GM23338 (cell line): ENCODE measurements at regions not wholly inside any gene's neighbourhood (a gene's known extent, or its start where the extent isn't known, plus 50 kb on each side); places are given as distances from the start of the nearest gene placed in this dataset.

Experiments used
- CREB1 ChIP-seq: fragments of 250-450 bp; sonication (Bioruptor Pico); IDR thresholded peaks from 2 replicates; pipeline ENCODE4 v1.5.0; 2020; ENCODE audit warnings: low read depth, mild to moderate bottlenecking, moderate library complexity
- CTCF ChIP-seq, 2 experiments: fragments of 200-600 bp in 1 of 2; sonication (generic) in 1 of 2; conservative IDR thresholded peaks; 2 replicates each; pipeline versions ENCODE4 v1.5.1 to v1.6.1; 2016 to 2017; ENCODE audit warnings: antibody characterized with exemption in 2 of 2, low read depth in 2 of 2, mild to moderate bottlenecking in 2 of 2, moderate library complexity in 1 of 2
- ETS1 ChIP-seq: IDR thresholded peaks from 2 replicates; pipeline ENCODE4 v1.6.1; 2016; ENCODE audit warnings: antibody characterized with exemption
- EZH2 ChIP-seq: fragments of 200-600 bp; sonication (generic); IDR thresholded peaks from one replicate; pipeline ENCODE4 v1.8.0; 2017; ENCODE audit warnings: antibody characterized with exemption, mild to moderate bottlenecking, low read depth; ENCODE audit not compliant: unreplicated experiment
- EZH2phosphoT487 ChIP-seq: fragments of 200-600 bp; sonication (generic); IDR thresholded peaks from one replicate; pipeline ENCODE4 v1.8.1; 2018; ENCODE audit warnings: antibody characterized with exemption; ENCODE audit not compliant: unreplicated experiment
- POLR2AphosphoS5 ChIP-seq: IDR thresholded peaks from 2 replicates; pipeline ENCODE4 v1.6.1; 2016; ENCODE audit warnings: antibody characterized with exemption, low read depth
- REST ChIP-seq: IDR thresholded peaks from one replicate; pipeline ENCODE4 v1.6.1; 2018; ENCODE audit warnings: antibody characterized with exemption; ENCODE audit not compliant: unreplicated experiment
- STAT1 ChIP-seq: IDR thresholded peaks from one replicate; pipeline ENCODE4 v1.6.1; 2016; ENCODE audit warnings: antibody characterized with exemption; ENCODE audit not compliant: unreplicated experiment
- ZNF114 ChIP-seq: fragments of 250-450 bp; sonication (Bioruptor Pico); IDR thresholded peaks from 2 replicates; pipeline ENCODE4 v1.5.0; 2020; ENCODE audit warnings: mild to moderate bottlenecking, moderate library complexity

GRCh38 chr2:57539761-57540160 lies 506.8 kb upstream of the VRK2 start:
- TF ChIP-seq CTCF (conservative IDR thresholded peaks at IDR 0.05; ENCODE audit: low read depth in 2 of 2) = no peak
- no peak for TF ChIP-seq EZH2
- TF ChIP-seq REST = no peak
- TF ChIP-seq CREB1 (CRISPR knock-in tag) = no peak
- TF ChIP-seq POLR2AphosphoS5 = no peak
- TF ChIP-seq ZNF114 = no peak
- no peak for TF ChIP-seq EZH2phosphoT487
- TF ChIP-seq STAT1 = no peak
- TF ChIP-seq ETS1 = no peak
